ENCODE measurements at regions not wholly inside any gene's neighbourhood (a gene's known extent, or its start where the extent isn't known, plus 50 kb on each side); places are given as distances from the start of the nearest gene placed in this dataset.

DNA sequence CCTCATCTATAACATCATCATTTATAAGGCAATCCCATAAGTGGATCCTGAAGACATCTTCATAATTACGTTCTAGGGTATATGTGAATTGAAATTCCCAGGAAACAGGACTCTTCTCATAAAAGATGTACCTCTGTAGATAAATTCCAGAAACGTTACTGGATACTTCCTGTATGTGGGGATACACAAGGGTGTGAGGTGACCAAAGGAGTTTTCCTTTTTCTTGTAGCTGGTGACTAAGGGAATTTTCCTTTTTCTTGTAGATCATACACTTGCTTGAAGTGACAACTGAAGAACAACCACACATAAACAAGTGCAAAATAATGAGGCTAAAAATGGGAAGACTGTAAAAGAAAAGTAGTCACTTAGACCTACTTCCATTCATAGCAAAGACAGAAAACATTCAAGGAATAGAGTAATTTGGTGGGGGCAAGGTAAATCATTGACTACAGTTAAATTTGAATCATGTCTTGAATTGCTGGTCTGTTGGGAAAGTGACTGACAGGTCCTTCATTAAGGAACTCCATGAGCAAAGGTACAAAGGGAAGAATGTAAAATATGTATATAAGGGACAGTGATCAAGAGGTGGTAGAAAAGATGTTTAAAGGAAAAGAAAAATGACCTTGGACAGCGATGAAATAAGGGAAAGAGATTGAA lies 53.2 kb upstream of the UBE2E3 start:
- TF ChIP-seq, protein P1, sequence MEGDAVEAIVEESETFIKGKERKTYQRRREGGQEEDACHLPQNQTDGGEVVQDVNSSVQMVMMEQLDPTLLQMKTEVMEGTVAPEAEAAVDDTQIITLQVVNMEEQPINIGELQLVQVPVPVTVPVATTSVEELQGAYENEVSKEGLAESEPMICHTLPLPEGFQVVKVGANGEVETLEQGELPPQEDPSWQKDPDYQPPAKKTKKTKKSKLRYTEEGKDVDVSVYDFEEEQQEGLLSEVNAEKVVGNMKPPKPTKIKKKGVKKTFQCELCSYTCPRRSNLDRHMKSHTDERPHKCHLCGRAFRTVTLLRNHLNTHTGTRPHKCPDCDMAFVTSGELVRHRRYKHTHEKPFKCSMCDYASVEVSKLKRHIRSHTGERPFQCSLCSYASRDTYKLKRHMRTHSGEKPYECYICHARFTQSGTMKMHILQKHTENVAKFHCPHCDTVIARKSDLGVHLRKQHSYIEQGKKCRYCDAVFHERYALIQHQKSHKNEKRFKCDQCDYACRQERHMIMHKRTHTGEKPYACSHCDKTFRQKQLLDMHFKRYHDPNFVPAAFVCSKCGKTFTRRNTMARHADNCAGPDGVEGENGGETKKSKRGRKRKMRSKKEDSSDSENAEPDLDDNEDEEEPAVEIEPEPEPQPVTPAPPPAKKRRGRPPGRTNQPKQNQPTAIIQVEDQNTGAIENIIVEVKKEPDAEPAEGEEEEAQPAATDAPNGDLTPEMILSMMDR (IDR thresholded peaks at IDR 0.05; ENCODE audit: control insufficient read depth, extremely low read depth, insufficient read depth): no peak
- H3K4me3 ChIP-seq (ENCODE audit: low read depth, low read length): no peak overlapping the region
- DNase-seq (ENCODE audit: low read depth): no peak

DNA sequence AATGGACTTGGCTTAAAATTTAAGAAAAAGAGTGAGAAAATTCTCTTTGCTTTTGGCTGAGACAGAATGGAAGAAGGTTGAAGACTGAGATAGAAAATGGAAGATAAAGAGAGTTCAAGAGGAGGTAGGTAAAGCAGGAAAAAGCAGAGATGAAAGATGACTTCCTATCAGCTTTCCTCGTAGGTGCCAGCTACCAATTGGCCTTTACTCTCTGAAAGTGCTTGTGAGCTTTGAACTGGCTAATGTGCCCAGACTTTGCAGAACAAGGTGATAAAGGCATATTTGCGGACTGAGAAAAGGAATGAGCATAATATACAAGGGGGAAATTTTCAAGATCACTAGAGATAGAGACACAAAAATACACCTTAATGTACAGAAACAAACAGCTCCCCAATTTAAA lies 54.7 kb upstream of the UBE2E3 start:
- TF ChIP-seq, protein P1 (IDR thresholded peaks at IDR 0.05; ENCODE audit: control insufficient read depth, extremely low read depth, insufficient read depth): no peak
- no peak overlapping the region for H3K4me3 ChIP-seq (ENCODE audit: low read depth, low read length)
- DNase-seq (ENCODE audit: low read depth): no peak

DNA sequence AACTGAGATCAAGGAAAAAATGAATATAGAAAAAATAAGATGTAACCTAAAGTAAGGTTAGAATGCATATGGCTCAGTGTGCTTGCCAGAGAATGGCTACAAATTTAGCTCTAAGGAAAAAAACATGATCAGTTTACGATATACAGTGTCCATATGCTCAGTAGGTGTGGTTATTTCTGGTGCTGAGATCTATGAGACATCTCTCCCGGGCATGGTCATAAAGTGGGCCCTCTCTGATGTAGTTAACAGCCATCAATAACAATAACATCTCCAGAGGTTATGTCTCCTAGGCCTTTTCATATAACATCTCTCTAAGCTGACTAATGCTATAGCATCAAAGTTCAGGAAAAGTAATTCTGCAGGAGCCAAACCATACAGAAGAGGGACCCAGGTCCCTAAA lies 56.3 kb upstream of the UBE2E3 start:
- no peak overlapping the region for H3K4me3 ChIP-seq (ENCODE audit: low read depth, low read length)
- DNase-seq (ENCODE audit: low read depth): no peak
- TF ChIP-seq, protein P1 (IDR thresholded peaks at IDR 0.05; ENCODE audit: control insufficient read depth, extremely low read depth, insufficient read depth): no peak

DNA sequence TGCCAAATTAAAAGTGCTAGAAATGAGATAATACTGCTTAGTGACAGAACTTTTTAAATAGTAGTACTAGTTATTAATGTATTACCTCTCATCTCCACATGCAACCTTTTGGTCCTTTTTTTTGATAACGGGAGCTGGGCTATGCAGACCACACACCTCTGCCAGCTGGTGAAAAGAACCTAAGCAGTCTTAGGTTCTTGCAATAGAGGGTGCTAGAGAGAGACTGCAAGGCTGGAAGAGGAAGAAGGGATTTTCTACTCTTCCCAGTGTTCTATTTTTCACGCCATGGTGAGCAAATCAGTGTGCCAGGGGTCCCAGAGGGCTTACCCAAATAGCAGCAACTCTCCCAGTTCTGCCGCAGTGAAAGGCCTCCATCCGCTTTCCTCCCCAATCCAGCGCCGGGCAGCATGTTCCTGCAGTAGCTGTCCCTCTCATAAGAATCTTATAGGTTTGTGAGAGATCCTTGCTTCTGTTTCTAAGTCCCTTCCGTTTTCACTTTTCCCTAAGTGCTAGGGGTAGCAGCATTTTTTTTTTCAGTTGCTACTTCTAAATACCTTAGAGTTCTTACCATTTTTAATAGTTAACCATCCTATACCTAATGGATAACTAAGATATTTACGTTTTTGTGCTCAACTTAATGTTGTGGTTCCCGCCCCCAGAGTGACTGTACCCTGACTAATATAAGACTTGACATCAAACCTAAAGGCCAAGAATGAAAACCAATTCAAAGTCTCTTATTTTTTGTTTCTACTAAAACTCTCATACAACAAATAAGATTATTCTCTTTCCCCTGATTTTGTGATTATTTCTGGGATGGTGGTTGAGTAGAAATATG lies 69.4 kb upstream of the UBE2E3 start:
- no peak for DNase-seq (ENCODE audit: low read depth)
- H3K4me3 ChIP-seq (ENCODE audit: low read depth, low read length): no peak overlapping the region
- TF ChIP-seq, protein P1 (IDR thresholded peaks at IDR 0.05; ENCODE audit: control insufficient read depth, extremely low read depth, insufficient read depth): no peak

DNA sequence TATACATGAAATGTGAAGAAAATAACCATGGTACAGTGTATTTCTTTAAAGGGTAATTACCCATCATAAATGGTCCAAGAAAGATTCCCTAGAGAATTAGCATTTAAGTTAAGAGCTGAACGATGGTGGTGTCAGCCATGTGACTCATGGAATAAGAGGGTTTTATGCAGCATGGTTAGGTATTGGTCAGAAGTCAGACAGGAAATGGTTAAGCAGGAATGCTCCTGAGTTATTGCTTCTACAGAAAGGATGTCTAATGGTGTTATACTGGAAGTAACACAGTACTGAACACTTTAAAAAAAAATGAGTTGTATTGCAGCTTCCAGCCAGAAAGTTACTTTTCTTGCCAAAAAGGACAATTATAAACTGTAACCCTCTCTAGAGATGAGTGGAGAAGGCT lies 72.7 kb upstream of the UBE2E3 start:
- DNase-seq (ENCODE audit: low read depth): no peak
- TF ChIP-seq, protein P1 (IDR thresholded peaks at IDR 0.05; ENCODE audit: control insufficient read depth, extremely low read depth, insufficient read depth): no peak
- no peak overlapping the region for H3K4me3 ChIP-seq (ENCODE audit: low read depth, low read length)

DNA sequence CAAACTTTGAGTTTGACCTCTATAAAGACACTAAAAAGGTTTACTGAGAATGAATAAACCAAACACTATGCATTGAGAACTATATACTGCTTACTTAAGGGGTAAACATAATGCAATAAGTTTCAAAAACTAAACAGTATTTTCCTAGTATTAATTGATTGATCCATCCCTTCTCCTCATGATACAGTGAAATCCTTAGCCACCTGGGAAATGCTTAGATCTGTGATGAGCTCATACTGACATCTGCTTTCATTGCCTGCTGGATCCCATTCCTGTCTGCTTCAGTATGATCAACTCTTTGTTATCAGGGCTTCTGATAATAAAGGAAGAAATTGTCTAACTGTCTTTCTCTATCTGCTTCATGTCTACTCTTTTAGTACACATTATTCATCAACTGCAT lies 74.9 kb upstream of the UBE2E3 start:
- no peak overlapping the region for H3K4me3 ChIP-seq (ENCODE audit: low read depth, low read length)
- TF ChIP-seq, protein P1 (IDR thresholded peaks at IDR 0.05; ENCODE audit: control insufficient read depth, extremely low read depth, insufficient read depth): no peak
- no peak for DNase-seq (ENCODE audit: low read depth)
